Caco-2 (cell line): ENCODE measurements at regions not wholly inside any gene's neighbourhood (a gene's known extent, or its start where the extent isn't known, plus 50 kb on each side); places are given as distances from the start of the nearest gene placed in this dataset.

ENCODE experiments used
- BruUV-seq: library from RNA; stranded (reverse); fragments of 400-500 nt; replicated peaks from 2 replicates; lab custom pipeline; 2021; lab: Mats Ljungman, UMichigan
- CTCF ChIA-PET: fragments of 300-600 bp; sonication (Branson Sonifier 250); formaldehyde crosslinking; loops from one replicate; lab custom pipeline; 2022; ENCODE audit warnings: antibody characterized with exemption; lab: Charles Lee
- POLR2A ChIA-PET: fragments of 300-600 bp; sonication (Branson Sonifier 250); formaldehyde crosslinking; loops from one replicate; lab custom pipeline; 2022; ENCODE audit warnings: antibody characterized with exemption; lab: Charles Lee
- DNase-seq, 2 experiments: peaks; one replicate each; pipeline versions ENCODE4 v3.0.0 to v3.0.0-alpha.2; 2020 to 2022
- H3K27me3 ChIP-seq: replicated peaks from 2 replicates; pipeline ENCODE4 v1.6.0; 2011; ENCODE audit warnings: low read length; ENCODE audit not compliant: control insufficient read depth, insufficient read depth
- H3K36me3 ChIP-seq: 2 replicates; pipeline ENCODE4 v1.5.1; 2011; ENCODE audit warnings: low read length; ENCODE audit not compliant: control insufficient read depth, insufficient read depth
- H3K4me1 ChIP-seq: fragments of 250-450 bp; sonication (Bioruptor Pico); 2 replicates; pipeline ENCODE4 v1.5.1; 2020; ENCODE audit warnings: mild to moderate bottlenecking
- H3K4me3 ChIP-seq: 2 replicates; pipeline ENCODE4 v1.5.1; 2011; ENCODE audit warnings: low read depth, mild to moderate bottlenecking, control low read depth, low read length
- H3K9me3 ChIP-seq: fragments of 250-450 bp; sonication (Bioruptor Pico); 2 replicates; pipeline ENCODE4 v1.5.1; 2020; ENCODE audit warnings: mild to moderate bottlenecking, moderate library complexity
- H3K27ac Mint-ChIP-seq: one replicate; pipeline ENCODE4 v1.8.0; 2022; ENCODE audit warnings: mixed read lengths; ENCODE audit not compliant: unreplicated experiment
- H3K27me3 Mint-ChIP-seq: one replicate; pipeline ENCODE4 v1.8.0; 2022; ENCODE audit warnings: mixed read lengths; ENCODE audit not compliant: insufficient read depth, unreplicated experiment
- H3K36me3 Mint-ChIP-seq: one replicate; pipeline ENCODE4 v1.8.0; 2022; ENCODE audit warnings: mild to moderate bottlenecking, mixed read lengths; ENCODE audit not compliant: insufficient read depth, unreplicated experiment
- H3K4me1 Mint-ChIP-seq: one replicate; pipeline ENCODE4 v1.8.0; 2022; ENCODE audit warnings: low read depth, mixed read lengths; ENCODE audit not compliant: unreplicated experiment
- H3K4me3 Mint-ChIP-seq: one replicate; pipeline ENCODE4 v1.8.0; 2022; ENCODE audit warnings: mild to moderate bottlenecking, moderate library complexity, mixed read lengths; ENCODE audit not compliant: unreplicated experiment
- H3K9me3 Mint-ChIP-seq: one replicate; pipeline ENCODE4 v1.8.0; 2022; ENCODE audit warnings: mixed read lengths; ENCODE audit not compliant: unreplicated experiment
- intact Hi-C: fragments of 100-400 bp; cut with micrococcal nuclease; formaldehyde crosslinking; loops from one replicate; pipeline ENCODE4 v1.10.0; 2022; ENCODE audit not compliant: unreplicated experiment
- TF ChIP-seq, protein P1 (sequence below), 2 experiments: fragments of 200-600 bp in 1 of 2; IDR thresholded peaks; 1 replicate in 1 of 2; 2 replicates in 1 of 2; pipeline versions ENCODE4 v1.5.1 to v1.8.0; 2011 to 2022; ENCODE audit warnings: antibody characterized with exemption in 1 of 2, control low read depth in 1 of 2, inconsistent platforms in 1 of 2, low read depth in 1 of 2, low read length in 1 of 2, mild to moderate bottlenecking in 1 of 2, moderate library complexity in 1 of 2; ENCODE audit not compliant: insufficient read depth in 1 of 2, severe bottlenecking in 1 of 2, unreplicated experiment in 1 of 2

GRCh38 chr1:67618285-67619018 lies 66.5 kb upstream of the GADD45A start:
- peaks cover 10% of the 10 kb centered on the region for H3K9me3 Mint-ChIP-seq
- H3K4me1 Mint-ChIP-seq: peaks cover 31% of the 10 kb centered on the region
- Histone ChIP-seq H3K4me1 (no peaks in the 10 kb centered on the region), H3K36me3 (no peaks in the 10 kb centered on the region), H3K27me3 (no peaks in the 10 kb centered on the region), H3K4me3 (no peak overlapping the region), H3K9me3 (no peaks in the 10 kb centered on the region)
- H3K27ac Mint-ChIP-seq: no peak overlapping the region
- ChIA-PET CTCF (no interaction called here), POLR2A (interaction anchor here (0.6 kb wide), 1 partner anchor 49 kb away, joined by 3 read pairs; no protein-coding TSS in a partner anchor)
- H3K36me3 Mint-ChIP-seq: no peaks in the 10 kb centered on the region
- no TSS peak for BruUV-seq
- H3K4me3 Mint-ChIP-seq: no peak overlapping the region
- intact Hi-C loops: no loop called here
- TF ChIP-seq, protein P1, sequence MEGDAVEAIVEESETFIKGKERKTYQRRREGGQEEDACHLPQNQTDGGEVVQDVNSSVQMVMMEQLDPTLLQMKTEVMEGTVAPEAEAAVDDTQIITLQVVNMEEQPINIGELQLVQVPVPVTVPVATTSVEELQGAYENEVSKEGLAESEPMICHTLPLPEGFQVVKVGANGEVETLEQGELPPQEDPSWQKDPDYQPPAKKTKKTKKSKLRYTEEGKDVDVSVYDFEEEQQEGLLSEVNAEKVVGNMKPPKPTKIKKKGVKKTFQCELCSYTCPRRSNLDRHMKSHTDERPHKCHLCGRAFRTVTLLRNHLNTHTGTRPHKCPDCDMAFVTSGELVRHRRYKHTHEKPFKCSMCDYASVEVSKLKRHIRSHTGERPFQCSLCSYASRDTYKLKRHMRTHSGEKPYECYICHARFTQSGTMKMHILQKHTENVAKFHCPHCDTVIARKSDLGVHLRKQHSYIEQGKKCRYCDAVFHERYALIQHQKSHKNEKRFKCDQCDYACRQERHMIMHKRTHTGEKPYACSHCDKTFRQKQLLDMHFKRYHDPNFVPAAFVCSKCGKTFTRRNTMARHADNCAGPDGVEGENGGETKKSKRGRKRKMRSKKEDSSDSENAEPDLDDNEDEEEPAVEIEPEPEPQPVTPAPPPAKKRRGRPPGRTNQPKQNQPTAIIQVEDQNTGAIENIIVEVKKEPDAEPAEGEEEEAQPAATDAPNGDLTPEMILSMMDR (IDR thresholded peaks at IDR 0.05; ENCODE audit: insufficient read depth in 1 of 2, low read depth in 1 of 2, low read length in 1 of 2, severe bottlenecking in 1 of 2, unreplicated experiment in 1 of 2): no peak
- H3K27me3 Mint-ChIP-seq: no peaks in the 10 kb centered on the region
- no peak for DNase-seq

GRCh38 chr1:67619080-67619479 lies 65.9 kb upstream of the GADD45A start:
- CTCF ChIA-PET: no interaction called here
- Mint-ChIP-seq H3K27ac (no peak overlapping the region), H3K27me3 (no peaks in the 10 kb centered on the region), H3K4me3 (no peak overlapping the region), H3K9me3 (peaks cover 10% of the 10 kb centered on the region), H3K4me1 (peaks cover 30% of the 10 kb centered on the region), H3K36me3 (no peaks in the 10 kb centered on the region)
- Histone ChIP-seq H3K27me3 (no peaks in the 10 kb centered on the region), H3K4me1 (no peaks in the 10 kb centered on the region), H3K36me3 (no peaks in the 10 kb centered on the region), H3K9me3 (no peaks in the 10 kb centered on the region), H3K4me3 (no peak overlapping the region)
- intact Hi-C loops: no loop called here
- BruUV-seq: no TSS peak
- TF ChIP-seq, protein P1 (IDR thresholded peaks at IDR 0.05; ENCODE audit: insufficient read depth in 1 of 2, low read depth in 1 of 2, low read length in 1 of 2, severe bottlenecking in 1 of 2, unreplicated experiment in 1 of 2): no peak
- no peak for DNase-seq
- POLR2A ChIA-PET: no interaction called here

DNA sequence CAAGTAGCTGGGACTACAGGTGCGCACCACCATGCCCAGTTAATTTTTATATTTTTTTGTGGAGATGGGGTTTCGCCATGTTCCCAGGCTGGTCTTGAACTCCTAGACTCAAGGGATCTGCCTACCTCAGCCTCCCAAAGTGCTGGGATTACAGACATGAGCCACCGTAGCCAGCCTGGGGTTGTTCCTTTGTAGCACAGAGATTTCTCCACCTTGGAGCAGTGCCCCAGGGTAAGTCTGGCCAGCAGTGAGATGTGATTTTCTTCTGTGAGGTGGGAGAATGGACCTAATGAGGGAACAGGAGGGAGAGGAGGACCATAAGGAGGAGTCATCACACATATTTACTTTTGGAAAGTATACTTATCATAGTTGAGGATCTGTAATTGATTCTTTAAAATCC lies 61.1 kb upstream of the GADD45A start:
- no TSS peak for BruUV-seq
- TF ChIP-seq, protein P1 (IDR thresholded peaks at IDR 0.05; ENCODE audit: insufficient read depth in 1 of 2, low read depth in 1 of 2, low read length in 1 of 2, severe bottlenecking in 1 of 2, unreplicated experiment in 1 of 2): no peak
- Mint-ChIP-seq H3K36me3 (peaks cover 4% of the 10 kb centered on the region), H3K27ac (no peak overlapping the region), H3K27me3 (no peaks in the 10 kb centered on the region), H3K9me3 (peaks cover 8% of the 10 kb centered on the region), H3K4me1 (peaks cover 17% of the 10 kb centered on the region), H3K4me3 (no peak overlapping the region)
- DNase-seq: no peak
- Histone ChIP-seq H3K27me3 (no peaks in the 10 kb centered on the region), H3K36me3 (no peaks in the 10 kb centered on the region), H3K9me3 (no peaks in the 10 kb centered on the region), H3K4me1 (0 out of 2 replicates have a peak, but pooled peaks cover 3% of the 10 kb centered on the region), H3K4me3 (no peak overlapping the region)
- intact Hi-C loops: no loop called here
- CTCF ChIA-PET: no interaction called here
- POLR2A ChIA-PET: no interaction called here
